ENCODE measurements at regions not wholly inside any gene's neighbourhood (a gene's known extent, or its start where the extent isn't known, plus 50 kb on each side); places are given as distances from the start of the nearest gene placed in this dataset.
"Not testable (repeated sequence)": the region's sequence is repeated elsewhere in the genome, so short reads cannot be mapped to it uniquely, and the experiment has no call there.

DNA sequence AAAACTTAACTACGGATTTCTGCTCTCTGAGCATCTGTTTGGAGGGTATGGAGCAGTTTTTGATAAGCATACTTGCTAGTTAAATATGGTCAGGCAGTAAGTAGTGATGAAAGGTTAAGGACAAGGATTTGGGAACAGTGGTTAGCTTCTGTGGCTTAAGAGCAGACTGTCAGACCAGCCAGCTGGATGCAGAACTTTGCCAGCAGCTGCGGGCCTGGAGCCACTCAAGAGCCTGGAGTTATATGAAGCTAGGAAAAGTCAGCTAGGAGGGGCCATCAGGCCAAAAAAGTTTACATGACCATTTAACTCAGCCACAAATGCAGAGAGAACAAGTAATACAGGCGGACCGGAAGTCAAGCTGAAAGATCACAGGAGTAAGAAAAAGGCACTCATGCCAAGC, 1817.7 kb downstream of the LRRC4C start:
- Histone ChIP-seq H3K4me1 (no peaks in the 10 kb centered on the region), H3K4me3 (no peak overlapping the region), H3K27me3 (no peaks in the 10 kb centered on the region), H3K27ac (no peak overlapping the region), H3K36me3 (no peaks in the 10 kb centered on the region), H3K9me3 (no peaks in the 10 kb centered on the region)
- ATAC-seq (ENCODE audit: low FRiP score in 2 of 2): no peak
- TF ChIP-seq CTCF (IDR thresholded peaks at IDR 0.05) (no peak), POLR2AphosphoS5 (IDR thresholded peaks at IDR 0.05) (no peak), EP300 (IDR thresholded peaks at IDR 0.05) (no peak), POLR2A (IDR thresholded peaks at IDR 0.05) (no peak)
- DNase-seq: no peak
- WGBS, 2 donors: 43 to 66% methylated on average over 4 of the region's 4 CpGs

- DNase-seq (no peak), ATAC-seq (ENCODE audit: low FRiP score in 2 of 2) (no peak)
- Histone ChIP-seq H3K4me1 (no peaks in the 10 kb centered on the region), H3K9me3 (no peaks in the 10 kb centered on the region), H3K27me3 (no peaks in the 10 kb centered on the region), H3K27ac (no peak overlapping the region), H3K4me3 (no peak overlapping the region), H3K36me3 (no peaks in the 10 kb centered on the region)
- TF ChIP-seq POLR2AphosphoS5 (IDR thresholded peaks at IDR 0.05): no peak
- TF ChIP-seq POLR2A (IDR thresholded peaks at IDR 0.05): no peak
- TF ChIP-seq CTCF (IDR thresholded peaks at IDR 0.05): no peak
- no peak for TF ChIP-seq EP300 (IDR thresholded peaks at IDR 0.05)
- 71 to 85% methylated on average over 2 of the region's 2 CpGs for WGBS, 2 donors
Observed at GRCh38 chr11:39630365-39630764, 1829.1 kb downstream of the LRRC4C start.

DNA sequence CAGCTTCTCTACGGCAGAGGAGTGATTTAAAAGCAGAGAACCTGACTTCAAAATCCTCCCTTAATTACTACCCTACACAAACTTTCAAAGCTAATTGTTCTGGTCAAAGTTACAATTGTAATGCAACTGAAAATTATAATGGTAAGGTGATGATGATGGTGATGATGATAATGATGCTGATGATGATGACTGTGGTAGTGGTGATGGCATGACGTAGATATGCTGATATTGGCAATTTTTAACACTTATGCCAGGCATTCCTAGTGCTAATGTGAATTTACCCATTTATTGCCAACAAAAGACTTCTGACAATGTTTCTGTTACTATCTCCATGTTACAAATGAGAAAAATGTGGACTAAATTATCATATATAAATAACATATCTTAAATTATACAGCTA, 1831.1 kb downstream of the LRRC4C start:
- H3K27ac ChIP-seq: no peak overlapping the region
- no peaks in the 10 kb centered on the region for H3K9me3 ChIP-seq
- H3K4me1 ChIP-seq: no peaks in the 10 kb centered on the region
- ATAC-seq (ENCODE audit: low FRiP score in 2 of 2): no peak
- DNase-seq: no peak
- H3K27me3 ChIP-seq: no peaks in the 10 kb centered on the region
- WGBS, 2 donors: 82 to 84% methylated on average over 2 of the region's 2 CpGs
- no peaks in the 10 kb centered on the region for H3K36me3 ChIP-seq
- TF ChIP-seq POLR2A (IDR thresholded peaks at IDR 0.05) (no peak), EP300 (IDR thresholded peaks at IDR 0.05) (no peak), POLR2AphosphoS5 (IDR thresholded peaks at IDR 0.05) (no peak), CTCF (IDR thresholded peaks at IDR 0.05) (no peak)
- no peak overlapping the region for H3K4me3 ChIP-seq

DNA sequence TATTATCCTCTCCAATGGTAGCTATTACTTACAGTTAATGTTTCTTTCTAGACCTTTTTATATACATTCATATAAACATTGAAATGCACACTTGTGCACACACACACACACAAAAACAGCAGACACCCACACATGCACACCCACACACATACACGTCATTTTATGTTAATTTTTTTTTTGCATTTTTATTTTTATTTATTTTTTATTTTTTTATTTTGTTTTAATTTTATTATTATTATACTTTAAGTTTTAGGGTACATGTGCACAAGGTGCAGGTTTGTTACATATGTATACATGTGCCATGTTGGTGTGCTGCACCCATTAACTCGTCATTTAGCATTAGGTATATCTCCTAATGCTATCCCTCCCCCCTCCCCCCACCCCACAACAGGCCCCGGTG, 1839.1 kb downstream of the LRRC4C start:
- not testable (repeated sequence) for H3K36me3 ChIP-seq; H3K9me3 ChIP-seq; ATAC-seq (ENCODE audit: low FRiP score in 2 of 2); H3K4me3 ChIP-seq; DNase-seq; H3K27ac ChIP-seq; H3K4me1 ChIP-seq; H3K27me3 ChIP-seq
- 68 to 86% methylated on average over 2 of the region's 3 CpGs for WGBS, 2 donors

- H3K4me3 ChIP-seq: no peak overlapping the region
- no peak for DNase-seq
- ATAC-seq (ENCODE audit: low FRiP score in 2 of 2): no peak
- H3K36me3 ChIP-seq: no peaks in the 10 kb centered on the region
- no peaks in the 10 kb centered on the region for H3K4me1 ChIP-seq
- no peak overlapping the region for H3K27ac ChIP-seq
- 75 to 87% methylated on average over 2 of the region's 2 CpGs for WGBS, 2 donors
- no peak for TF ChIP-seq POLR2AphosphoS5 (IDR thresholded peaks at IDR 0.05)
- TF ChIP-seq CTCF (IDR thresholded peaks at IDR 0.05): no peak
- no peak for TF ChIP-seq POLR2A (IDR thresholded peaks at IDR 0.05)
- no peak for TF ChIP-seq EP300 (IDR thresholded peaks at IDR 0.05)
- H3K27me3 ChIP-seq: no peaks in the 10 kb centered on the region
- no peaks in the 10 kb centered on the region for H3K9me3 ChIP-seq
Observed at GRCh38 chr11:39617971-39618370, 1841.5 kb downstream of the LRRC4C start.

Data from upper lobe of left lung (tissue), 6 donors.